ENCODE measurements at regions not wholly inside any gene's neighbourhood (a gene's known extent, or its start where the extent isn't known, plus 50 kb on each side); places are given as distances from the start of the nearest gene placed in this dataset.

DNA sequence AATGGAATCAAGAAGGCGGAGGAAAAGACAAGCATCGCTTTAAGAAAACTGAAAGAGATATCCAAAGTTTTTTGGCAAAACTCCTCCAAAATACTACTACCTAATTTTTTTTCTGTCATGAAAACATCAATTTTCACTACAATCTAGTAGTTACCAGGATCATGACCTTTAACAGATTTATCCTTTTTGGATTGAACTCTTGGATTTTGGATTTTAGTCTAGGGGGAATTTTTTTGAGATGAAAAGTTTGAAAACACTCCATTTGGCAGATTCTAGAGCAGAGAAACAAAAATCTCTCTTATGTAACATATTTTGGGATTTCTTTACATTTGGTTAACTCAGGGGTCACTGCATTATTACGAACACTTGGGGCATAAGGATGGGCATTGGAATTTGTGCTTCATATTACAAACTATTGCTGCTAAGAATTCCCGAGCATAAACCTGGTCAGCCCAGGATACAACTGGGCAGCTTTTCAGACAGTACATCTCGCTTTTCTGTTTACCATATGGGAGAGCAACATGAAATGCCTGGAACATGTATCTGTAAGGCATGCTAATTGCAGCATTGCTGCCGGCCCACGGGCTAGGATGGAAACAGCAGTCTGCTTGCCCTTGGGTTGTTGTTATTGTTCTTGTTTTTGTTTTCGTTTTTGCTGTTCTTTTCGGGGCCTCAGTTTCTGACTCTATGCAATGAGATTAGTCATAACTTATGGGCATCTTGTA is 264.3 kb downstream of the RHOU start:
- TF ChIP-seq YY1 (IDR thresholded peaks at IDR 0.05; ENCODE audit: insufficient read depth, insufficient read length): no peak
- TF ChIP-seq SUZ12 (IDR thresholded peaks at IDR 0.05; ENCODE audit: extremely low read depth, insufficient read depth, insufficient read length): no peak

Data from NT2/D1 (cell line).